ENCODE measurements at regions not wholly inside any gene's neighbourhood (a gene's known extent, or its start where the extent isn't known, plus 50 kb on each side); places are given as distances from the start of the nearest gene placed in this dataset.

- no peak for DNase-seq
Measured at GRCh38 chr1:244157731-244158438, 106.8 kb downstream of the ZBTB18 start.

GRCh38 chr1:244159646-244160045, 108.6 kb downstream of the ZBTB18 start:
- DNase-seq, result no peak

- DNase-seq, result no peak
Measured at GRCh38 chr1:244160455-244161235, 109.6 kb downstream of the ZBTB18 start.

DNA sequence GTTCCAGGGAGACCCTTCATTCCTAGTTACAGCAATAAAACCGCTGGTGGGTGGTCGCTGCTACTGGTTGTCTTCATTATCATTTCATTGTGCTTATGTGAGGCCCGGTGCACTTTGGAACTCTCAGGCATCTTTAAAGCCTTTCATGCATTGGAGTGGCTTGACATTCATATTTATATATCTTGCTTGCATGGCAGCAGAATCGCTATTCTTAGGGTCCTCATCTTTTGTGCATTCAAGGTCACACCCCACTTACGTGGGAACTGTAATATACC, 110.1 kb downstream of the ZBTB18 start:
- DNase-seq, result no peak

DNA sequence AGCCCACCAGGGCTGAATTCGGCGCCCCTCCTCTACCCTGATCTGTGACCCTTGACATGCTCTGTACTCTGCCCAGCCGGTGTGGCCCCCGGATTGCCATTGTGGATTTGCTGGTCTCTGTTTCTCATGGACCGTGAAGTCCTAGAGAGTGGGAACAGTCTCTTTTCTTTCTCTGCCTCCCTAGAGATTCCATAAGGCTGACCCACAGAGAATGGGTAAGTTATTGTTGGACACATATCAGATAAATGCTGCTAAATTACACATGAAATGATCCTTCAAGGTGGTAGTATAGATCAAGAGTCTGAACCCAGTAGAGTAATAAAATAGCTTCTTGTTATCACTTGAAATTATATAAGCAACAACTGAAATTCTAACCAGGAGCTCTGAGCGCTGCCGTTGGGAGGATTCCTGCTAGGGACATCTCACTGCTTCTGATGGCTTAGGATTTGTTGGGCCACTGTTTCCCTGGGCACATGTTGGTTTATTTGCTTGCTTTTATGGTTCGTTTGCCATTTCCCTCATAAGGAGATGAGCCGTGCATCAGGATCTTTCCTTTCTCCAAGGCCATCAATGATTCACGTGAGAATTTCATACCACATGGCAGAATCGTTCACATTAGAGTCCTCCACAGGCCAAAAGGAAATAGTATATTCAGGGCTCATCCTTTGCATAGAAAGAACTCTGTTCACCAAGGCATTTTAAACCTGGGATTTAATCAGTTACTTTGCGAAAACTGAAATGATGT, 111.9 kb downstream of the ZBTB18 start:
- no peak for DNase-seq

DNA sequence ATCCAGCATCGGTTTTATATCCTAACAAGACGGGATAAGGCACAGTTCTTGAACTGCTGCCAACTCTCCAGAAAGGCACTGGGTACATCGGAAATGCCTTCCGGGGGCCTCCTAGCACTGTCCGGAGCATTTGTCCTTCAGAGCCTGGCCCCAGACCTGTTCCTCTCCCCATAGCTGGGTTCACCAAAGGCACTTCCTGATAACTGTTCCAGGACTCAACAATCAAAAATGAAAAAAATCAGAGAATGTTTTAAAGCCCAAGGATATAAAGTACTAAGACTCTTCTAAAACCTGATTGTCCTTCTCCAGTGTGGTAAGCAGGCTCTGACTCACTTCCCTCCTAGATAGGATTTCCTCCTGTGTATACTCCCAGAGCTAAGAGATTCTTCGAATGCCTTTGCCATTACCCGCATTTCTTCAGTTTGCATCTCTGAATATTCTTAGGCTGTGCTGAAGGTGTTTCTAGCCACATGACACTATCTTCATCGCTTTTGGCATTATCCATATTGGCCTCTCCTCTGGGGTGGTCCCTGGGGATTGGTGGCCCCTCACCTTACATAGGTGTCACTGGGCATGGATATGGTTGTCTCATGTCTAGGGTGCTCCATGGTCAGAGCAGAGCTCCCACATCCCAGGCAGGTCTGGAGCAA, 112.9 kb downstream of the ZBTB18 start:
- no peak for DNase-seq

GRCh38 chr1:244164511-244164890, 113.4 kb downstream of the ZBTB18 start:
- DNase-seq, result no peak

GRCh38 chr1:244165021-244165420, 113.9 kb downstream of the ZBTB18 start:
- no peak for DNase-seq

- DNase-seq, result no peak
Measured at GRCh38 chr1:244165701-244166100, 114.6 kb downstream of the ZBTB18 start.

- DNase-seq, result peak in 35 of 56 donors; percentile 1 to 65 (median 14)
Measured at GRCh38 chr1:244171241-244171985, 120.3 kb downstream of the ZBTB18 start.

- DNase-seq, result no peak
Measured at GRCh38 chr1:244173240-244173639, 122.2 kb downstream of the ZBTB18 start.

GRCh38 chr1:244173769-244174168, 122.7 kb downstream of the ZBTB18 start:
- DNase-seq, result no peak

DNA sequence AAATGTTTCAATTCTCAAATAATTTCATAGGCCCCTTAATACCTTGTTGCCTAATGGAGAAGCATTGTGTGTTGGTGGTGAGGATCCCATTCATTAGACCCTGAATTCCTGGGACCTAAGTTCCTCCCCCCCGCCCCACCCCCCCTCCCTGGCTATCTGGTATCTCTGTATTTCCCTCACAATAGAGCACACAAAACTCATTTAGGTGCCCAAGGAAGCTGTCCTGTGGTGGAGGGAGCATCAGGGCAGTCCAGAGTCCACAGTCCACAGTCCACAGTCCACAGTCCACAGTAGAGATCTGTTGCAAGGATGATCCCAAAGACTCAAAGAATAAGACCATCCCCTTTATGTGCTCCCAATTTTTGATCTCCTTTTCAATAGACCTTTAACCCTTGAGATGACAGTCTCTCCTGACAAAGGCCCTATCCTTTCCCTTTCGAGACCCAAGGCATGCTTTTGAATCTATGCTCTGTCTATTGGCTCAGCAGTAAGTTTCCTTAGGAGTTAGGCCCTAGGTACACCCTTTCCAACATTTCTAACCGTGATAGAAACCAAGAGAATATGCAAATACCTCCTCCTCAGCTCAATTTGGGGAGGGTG, 123.9 kb downstream of the ZBTB18 start:
- no peak for DNase-seq

DNA sequence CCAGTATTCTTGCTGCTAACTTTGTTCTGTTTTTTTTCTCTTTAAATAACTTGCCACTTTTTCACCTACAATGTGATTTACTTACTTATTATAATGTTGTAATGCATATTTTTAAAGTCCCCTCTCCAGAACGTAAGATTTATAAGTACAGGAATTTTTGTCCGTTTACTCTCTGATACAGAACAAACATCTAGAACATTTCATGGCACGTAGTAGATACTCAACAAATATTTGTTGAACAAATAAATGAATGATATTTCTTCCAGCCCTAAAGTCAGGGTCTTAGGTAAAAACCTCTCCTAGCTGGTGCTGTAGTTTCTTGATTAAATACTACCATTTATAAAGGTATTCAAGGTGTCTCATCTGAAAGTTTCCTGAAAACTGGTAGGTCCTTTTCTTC, 125.1 kb downstream of the ZBTB18 start:
- DNase-seq, result no peak

GRCh38 chr1:244180256-244180655, 129.2 kb downstream of the ZBTB18 start:
- no peak for DNase-seq

DNA sequence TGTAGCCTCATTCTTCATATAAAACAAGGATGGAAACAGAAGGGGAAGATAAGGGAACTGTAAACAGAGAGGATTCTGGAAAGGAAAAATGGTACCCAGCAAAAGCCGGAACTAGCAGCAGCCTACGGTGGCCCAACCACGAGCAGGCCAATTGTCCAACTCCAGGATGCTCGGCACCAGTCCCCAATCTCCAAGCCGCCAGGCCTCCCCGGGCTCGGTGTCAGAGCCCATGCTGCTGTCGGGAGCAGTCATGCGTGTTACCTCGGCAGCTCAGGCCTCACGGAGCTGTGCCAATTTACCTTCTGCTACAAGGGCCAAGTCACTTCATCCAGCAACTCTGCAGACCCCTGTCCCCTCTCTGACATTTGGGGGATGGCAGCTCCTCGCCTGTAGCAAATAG, 130.8 kb downstream of the ZBTB18 start:
- DNase-seq, result no peak

DNA sequence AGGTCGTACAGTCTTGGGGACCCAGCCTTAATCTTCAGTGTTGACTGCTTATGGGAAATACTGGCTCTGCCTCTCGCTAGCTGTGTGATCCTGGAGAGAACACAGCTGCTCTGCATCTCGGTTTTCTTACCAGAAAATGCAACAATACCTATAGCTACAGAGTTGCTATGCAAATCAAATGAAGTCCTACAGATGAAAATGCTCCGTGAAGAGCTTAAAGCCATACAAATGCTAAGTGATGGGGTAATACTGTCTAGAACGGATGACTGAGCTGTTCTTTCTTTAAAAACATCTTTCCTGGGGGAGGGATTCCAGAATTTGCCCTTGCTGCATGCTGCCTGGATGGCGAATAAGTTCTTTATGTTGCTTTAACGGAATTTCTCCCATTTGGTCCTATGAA, 132.0 kb downstream of the ZBTB18 start:
- DNase-seq, result no peak

DNA sequence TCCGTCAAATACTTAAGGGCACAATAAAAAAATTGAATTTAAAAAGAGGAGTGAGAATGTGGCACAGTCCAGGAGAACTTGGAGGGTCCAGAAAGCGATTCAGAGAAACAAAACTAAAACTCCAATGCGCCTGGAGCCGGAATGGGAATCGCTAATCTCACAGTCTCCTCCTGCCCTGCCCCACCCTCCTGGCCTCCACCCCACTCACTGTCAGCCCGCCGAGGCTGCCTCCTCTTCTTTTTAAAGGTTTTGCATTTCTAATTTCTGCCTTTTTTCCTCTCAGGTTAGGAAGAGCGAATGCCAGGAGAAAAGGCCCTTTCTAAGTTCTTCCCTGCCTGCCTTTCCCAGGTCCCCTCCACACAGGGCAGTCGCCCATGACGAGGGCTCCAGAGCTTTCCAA, 135.3 kb downstream of the ZBTB18 start:
- no peak for DNase-seq

DNA sequence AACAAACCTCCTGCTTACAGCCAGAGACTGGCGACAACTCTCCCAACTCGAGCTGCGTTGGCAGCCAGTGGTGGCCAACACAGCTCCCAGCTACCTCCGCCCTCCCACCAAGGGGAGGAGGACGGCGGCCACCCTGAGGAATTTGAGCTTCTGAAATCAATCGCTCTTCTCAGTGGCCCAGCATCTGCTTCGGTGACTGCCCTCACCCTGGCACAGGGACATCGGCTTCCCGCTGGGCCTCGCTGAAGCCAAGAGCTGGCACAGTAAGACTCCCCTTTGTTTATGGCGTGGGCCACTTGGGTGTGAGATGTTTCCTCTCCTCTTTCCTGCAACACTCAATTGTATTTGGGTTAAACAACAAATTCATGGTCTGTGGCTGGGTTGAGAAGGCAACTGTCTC, 136.2 kb downstream of the ZBTB18 start:
- peak in 35 of 56 donors; percentile 7 to 60 (median 21) for DNase-seq

- no peak for DNase-seq
Measured at GRCh38 chr1:244191581-244191980, 140.5 kb downstream of the ZBTB18 start.

DNA sequence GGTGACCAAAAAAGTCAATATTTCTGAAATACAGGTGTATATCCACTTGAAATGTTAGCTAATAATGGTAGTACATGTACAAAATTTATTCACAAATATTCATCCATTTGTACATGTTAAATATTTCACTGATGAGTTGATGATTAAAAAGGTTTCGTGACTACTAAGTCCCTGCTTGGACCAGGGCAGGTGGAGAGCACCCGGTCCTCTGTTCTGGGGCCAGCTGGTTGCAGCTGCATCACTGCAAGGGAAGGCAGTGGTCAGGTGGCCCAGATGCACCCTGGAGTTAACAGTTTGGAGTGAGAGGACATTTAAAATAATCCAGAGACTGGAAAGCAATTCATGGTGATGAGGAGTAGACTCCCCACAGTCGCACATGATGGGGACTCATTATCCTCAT, 141.2 kb downstream of the ZBTB18 start:
- no peak for DNase-seq

Data from nucleus accumbens (tissue), 56 donors.